K562 (cell line): ENCODE measurements at regions not wholly inside any gene's neighbourhood (a gene's known extent, or its start where the extent isn't known, plus 50 kb on each side); places are given as distances from the start of the nearest gene placed in this dataset.

ENCODE experiments used
- EP300 ChIP-seq: IDR thresholded peaks from 2 replicates; pipeline ENCODE4 v1.6.1; 2012; ENCODE audit warnings: low read length, improper control_type of control experiment
- ETV6 ChIP-seq, 3 experiments: fragments of 150-350 bp in 1 of 3; sonication (generic) in 1 of 3; formaldehyde crosslinking in 1 of 3; IDR thresholded peaks; 2 replicates each; pipeline versions ENCODE4 v1.6.1 to v1.8.0; 2014 to 2022; ENCODE audit warnings: borderline replicate concordance in 2 of 3, low read depth in 2 of 3, antibody characterized with exemption in 1 of 3, low read length in 1 of 3, mild to moderate bottlenecking in 1 of 3, missing genetic modification reagents in 1 of 3
- HLTF ChIP-seq: fragments of 450-650 bp; IDR thresholded peaks from 2 replicates; pipeline ENCODE4 v1.6.1; 2016
- NCOA2 ChIP-seq, 2 experiments: fragments of 450-650 bp; IDR thresholded peaks; 2 replicates each; pipeline ENCODE4 v1.6.1; 2018; ENCODE audit warnings: mild to moderate bottlenecking in 2 of 2, moderate library complexity in 1 of 2; ENCODE audit not compliant: partially characterized antibody in 2 of 2
- POLR2AphosphoS5 ChIP-seq: IDR thresholded peaks from 2 replicates; pipeline ENCODE4 v1.6.1; 2011; ENCODE audit warnings: mild to moderate bottlenecking, low read depth, low read length, moderate library complexity; ENCODE audit not compliant: control insufficient read depth, insufficient read depth
- SMAD3 ChIP-seq: fragments of 450-650 bp; formaldehyde crosslinking; conservative IDR thresholded peaks from 2 replicates; pipeline ENCODE4 v1.4.0; 2020; ENCODE audit warnings: mild to moderate bottlenecking
- SMARCE1 ChIP-seq: fragments of 450-650 bp; IDR thresholded peaks from 2 replicates; pipeline ENCODE4 v1.7.1; 2016; ENCODE audit warnings: mild to moderate bottlenecking
- SP2 ChIP-seq: IDR thresholded peaks from 2 replicates; pipeline ENCODE4 v1.6.1; 2011; ENCODE audit warnings: mild to moderate bottlenecking, low read depth, low read length, moderate library complexity; ENCODE audit not compliant: poor library complexity, severe bottlenecking; ENCODE audit errors: extremely low read depth
- SRSF1 ChIP-seq: fragments of 200-400 bp; formaldehyde crosslinking; IDR thresholded peaks from 2 replicates; pipeline ENCODE4 v1.6.1; 2017; ENCODE audit warnings: mild to moderate bottlenecking, low read depth, low read length, moderate library complexity
- TRIM28 ChIP-seq: fragments of 450-650 bp; IDR thresholded peaks from 2 replicates; pipeline ENCODE4 v1.6.1; 2017
- U2AF2 ChIP-seq: fragments of 200-400 bp; formaldehyde crosslinking; optimal IDR thresholded peaks from 2 replicates; pipeline ENCODE3; 2017; ENCODE audit warnings: low read depth, mild to moderate bottlenecking, low read length
- ZNF785 ChIP-seq: fragments of 250-450 bp; sonication (Bioruptor Pico); IDR thresholded peaks from 2 replicates; pipeline ENCODE4 v1.4.0; 2020; ENCODE audit warnings: mild to moderate bottlenecking
- TF ChIP-seq, protein P1 (sequence below): fragments of 250-450 bp; sonication (Bioruptor Pico); IDR thresholded peaks from 2 replicates; pipeline ENCODE4 v1.8.0; 2022; ENCODE audit warnings: moderate library complexity, mild to moderate bottlenecking, inconsistent platforms
- TF ChIP-seq, protein P2 (sequence below): sonication (generic); formaldehyde crosslinking; IDR thresholded peaks from 2 replicates; pipeline ENCODE4 v1.8.1; 2023; ENCODE audit warnings: mild to moderate bottlenecking, missing genetic modification reagents
- TF ChIP-seq, protein P3 (sequence below): sonication (generic); formaldehyde crosslinking; IDR thresholded peaks from 2 replicates; pipeline ENCODE4 v1.4.0; 2020; ENCODE audit warnings: mild to moderate bottlenecking, missing genetic modification reagents
- TF ChIP-seq, protein P4 (sequence below): fragments of 450-650 bp; IDR thresholded peaks from 2 replicates; pipeline ENCODE4 v1.6.1; 2016; ENCODE audit warnings: borderline replicate concordance
- TF ChIP-seq, protein P5 (sequence below): sonication (generic); formaldehyde crosslinking; IDR thresholded peaks from 2 replicates; pipeline ENCODE4 v1.8.1; 2022; ENCODE audit warnings: missing genetic modification reagents

DNA sequence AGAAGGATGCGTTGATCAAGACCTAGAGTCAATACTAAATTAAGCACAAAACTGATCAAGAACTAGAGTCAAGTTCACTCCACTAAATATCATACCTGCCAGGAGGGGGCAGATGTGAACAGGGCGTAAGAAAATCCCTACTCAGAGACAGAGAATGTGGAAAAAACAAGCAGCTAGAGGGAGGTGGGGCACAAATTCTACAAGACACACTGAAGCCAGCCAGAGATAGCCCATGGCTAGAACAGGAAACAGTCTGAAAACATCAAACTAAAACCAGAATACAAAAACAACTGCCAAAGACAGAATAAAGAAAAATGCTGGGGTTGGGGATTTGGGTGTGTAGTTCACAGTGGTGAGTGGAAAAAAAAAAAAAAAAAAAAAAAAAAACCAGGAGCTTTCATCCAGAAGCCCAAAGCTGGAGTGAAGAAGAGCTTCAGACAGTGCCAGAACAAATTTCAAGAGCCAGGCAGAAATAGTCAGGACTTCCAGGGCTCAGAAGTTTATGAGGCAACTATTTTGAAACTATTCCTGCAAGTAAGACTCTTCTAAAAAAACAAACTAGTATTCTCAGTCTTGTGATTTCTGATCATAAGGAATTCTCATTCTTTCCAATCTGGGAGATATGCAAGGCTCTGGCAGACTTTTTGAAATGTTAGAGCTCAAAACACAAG is 118.3 kb downstream of the CCDC71L start (continued):
- TF ChIP-seq, protein P1, sequence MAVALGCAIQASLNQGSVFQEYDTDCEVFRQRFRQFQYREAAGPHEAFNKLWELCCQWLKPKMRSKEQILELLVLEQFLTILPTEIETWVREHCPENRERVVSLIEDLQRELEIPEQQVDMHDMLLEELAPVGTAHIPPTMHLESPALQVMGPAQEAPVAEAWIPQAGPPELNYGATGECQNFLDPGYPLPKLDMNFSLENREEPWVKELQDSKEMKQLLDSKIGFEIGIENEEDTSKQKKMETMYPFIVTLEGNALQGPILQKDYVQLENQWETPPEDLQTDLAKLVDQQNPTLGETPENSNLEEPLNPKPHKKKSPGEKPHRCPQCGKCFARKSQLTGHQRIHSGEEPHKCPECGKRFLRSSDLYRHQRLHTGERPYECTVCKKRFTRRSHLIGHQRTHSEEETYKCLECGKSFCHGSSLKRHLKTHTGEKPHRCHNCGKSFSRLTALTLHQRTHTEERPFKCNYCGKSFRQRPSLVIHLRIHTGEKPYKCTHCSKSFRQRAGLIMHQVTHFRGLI (CRISPR knock-in tag), result no peak
- peak; percentile 73; the same call in 1 of the 2 replicates for TF ChIP-seq HLTF
- peak; percentile 5; the same call in 1 of the 2 replicates for TF ChIP-seq SMAD3 (CRISPR knock-in tag)
- TF ChIP-seq, protein P2, sequence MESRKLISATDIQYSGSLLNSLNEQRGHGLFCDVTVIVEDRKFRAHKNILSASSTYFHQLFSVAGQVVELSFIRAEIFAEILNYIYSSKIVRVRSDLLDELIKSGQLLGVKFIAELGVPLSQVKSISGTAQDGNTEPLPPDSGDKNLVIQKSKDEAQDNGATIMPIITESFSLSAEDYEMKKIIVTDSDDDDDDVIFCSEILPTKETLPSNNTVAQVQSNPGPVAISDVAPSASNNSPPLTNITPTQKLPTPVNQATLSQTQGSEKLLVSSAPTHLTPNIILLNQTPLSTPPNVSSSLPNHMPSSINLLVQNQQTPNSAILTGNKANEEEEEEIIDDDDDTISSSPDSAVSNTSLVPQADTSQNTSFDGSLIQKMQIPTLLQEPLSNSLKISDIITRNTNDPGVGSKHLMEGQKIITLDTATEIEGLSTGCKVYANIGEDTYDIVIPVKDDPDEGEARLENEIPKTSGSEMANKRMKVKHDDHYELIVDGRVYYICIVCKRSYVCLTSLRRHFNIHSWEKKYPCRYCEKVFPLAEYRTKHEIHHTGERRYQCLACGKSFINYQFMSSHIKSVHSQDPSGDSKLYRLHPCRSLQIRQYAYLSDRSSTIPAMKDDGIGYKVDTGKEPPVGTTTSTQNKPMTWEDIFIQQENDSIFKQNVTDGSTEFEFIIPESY (CRISPR knock-in tag), result peak; percentile 60
- TF ChIP-seq ZNF785 (CRISPR knock-in tag), result no peak
- TF ChIP-seq, protein P3, sequence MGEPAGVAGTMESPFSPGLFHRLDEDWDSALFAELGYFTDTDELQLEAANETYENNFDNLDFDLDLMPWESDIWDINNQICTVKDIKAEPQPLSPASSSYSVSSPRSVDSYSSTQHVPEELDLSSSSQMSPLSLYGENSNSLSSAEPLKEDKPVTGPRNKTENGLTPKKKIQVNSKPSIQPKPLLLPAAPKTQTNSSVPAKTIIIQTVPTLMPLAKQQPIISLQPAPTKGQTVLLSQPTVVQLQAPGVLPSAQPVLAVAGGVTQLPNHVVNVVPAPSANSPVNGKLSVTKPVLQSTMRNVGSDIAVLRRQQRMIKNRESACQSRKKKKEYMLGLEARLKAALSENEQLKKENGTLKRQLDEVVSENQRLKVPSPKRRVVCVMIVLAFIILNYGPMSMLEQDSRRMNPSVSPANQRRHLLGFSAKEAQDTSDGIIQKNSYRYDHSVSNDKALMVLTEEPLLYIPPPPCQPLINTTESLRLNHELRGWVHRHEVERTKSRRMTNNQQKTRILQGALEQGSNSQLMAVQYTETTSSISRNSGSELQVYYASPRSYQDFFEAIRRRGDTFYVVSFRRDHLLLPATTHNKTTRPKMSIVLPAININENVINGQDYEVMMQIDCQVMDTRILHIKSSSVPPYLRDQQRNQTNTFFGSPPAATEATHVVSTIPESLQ (CRISPR knock-in tag), result no peak
- TF ChIP-seq POLR2AphosphoS5, result no peak
- TF ChIP-seq TRIM28, result peak; percentile 67
- TF ChIP-seq SMARCE1, result peak; percentile 39; the same call in 1 of the 2 replicates
- no peak for TF ChIP-seq SRSF1
- TF ChIP-seq, protein P4, sequence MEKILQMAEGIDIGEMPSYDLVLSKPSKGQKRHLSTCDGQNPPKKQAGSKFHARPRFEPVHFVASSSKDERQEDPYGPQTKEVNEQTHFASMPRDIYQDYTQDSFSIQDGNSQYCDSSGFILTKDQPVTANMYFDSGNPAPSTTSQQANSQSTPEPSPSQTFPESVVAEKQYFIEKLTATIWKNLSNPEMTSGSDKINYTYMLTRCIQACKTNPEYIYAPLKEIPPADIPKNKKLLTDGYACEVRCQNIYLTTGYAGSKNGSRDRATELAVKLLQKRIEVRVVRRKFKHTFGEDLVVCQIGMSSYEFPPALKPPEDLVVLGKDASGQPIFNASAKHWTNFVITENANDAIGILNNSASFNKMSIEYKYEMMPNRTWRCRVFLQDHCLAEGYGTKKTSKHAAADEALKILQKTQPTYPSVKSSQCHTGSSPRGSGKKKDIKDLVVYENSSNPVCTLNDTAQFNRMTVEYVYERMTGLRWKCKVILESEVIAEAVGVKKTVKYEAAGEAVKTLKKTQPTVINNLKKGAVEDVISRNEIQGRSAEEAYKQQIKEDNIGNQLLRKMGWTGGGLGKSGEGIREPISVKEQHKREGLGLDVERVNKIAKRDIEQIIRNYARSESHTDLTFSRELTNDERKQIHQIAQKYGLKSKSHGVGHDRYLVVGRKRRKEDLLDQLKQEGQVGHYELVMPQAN, result no peak
- peak; percentile 63 for TF ChIP-seq EP300
- TF ChIP-seq NCOA2 (IDR thresholded peaks at IDR 0.05; ENCODE audit: partially characterized antibody in 2 of 2), result no peak
- TF ChIP-seq SP2, result no peak
- TF ChIP-seq, protein P5, sequence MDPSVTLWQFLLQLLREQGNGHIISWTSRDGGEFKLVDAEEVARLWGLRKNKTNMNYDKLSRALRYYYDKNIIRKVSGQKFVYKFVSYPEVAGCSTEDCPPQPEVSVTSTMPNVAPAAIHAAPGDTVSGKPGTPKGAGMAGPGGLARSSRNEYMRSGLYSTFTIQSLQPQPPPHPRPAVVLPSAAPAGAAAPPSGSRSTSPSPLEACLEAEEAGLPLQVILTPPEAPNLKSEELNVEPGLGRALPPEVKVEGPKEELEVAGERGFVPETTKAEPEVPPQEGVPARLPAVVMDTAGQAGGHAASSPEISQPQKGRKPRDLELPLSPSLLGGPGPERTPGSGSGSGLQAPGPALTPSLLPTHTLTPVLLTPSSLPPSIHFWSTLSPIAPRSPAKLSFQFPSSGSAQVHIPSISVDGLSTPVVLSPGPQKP (CRISPR knock-in tag), result no peak
- TF ChIP-seq U2AF2, result no peak
- no peak; a peak in 1 of 4 replicates for TF ChIP-seq ETV6 (IDR thresholded peaks at IDR 0.05; ENCODE audit: borderline replicate concordance in 1 of 2, low read depth in 2 of 2, low read length in 1 of 2)
- no peak for TF ChIP-seq ETV6 (CRISPR knock-in tag; IDR thresholded peaks at IDR 0.05; ENCODE audit: borderline replicate concordance)
